Fibroblast of the aortic adventitia (primary cell): ENCODE measurements at regions not wholly inside any gene's neighbourhood (a gene's known extent, or its start where the extent isn't known, plus 50 kb on each side); places are given as distances from the start of the nearest gene placed in this dataset.

Experiments used
- DNase-seq: peaks from one replicate; pipeline ENCODE4 v3.0.0-alpha.2; 2010; ENCODE audit warnings: low read depth
- H3K4me3 ChIP-seq: 2 replicates; pipeline ENCODE4 v1.5.1; 2011; ENCODE audit warnings: low read depth, mild to moderate bottlenecking, control low read depth, low read length, moderate library complexity
- CTCF ChIP-seq: IDR thresholded peaks from 2 replicates; pipeline ENCODE4 v1.5.1; 2011; ENCODE audit warnings: mild to moderate bottlenecking, low read length, control low read depth, inconsistent platforms; ENCODE audit not compliant: insufficient read depth

- DNase-seq = no peak
- H3K4me3 ChIP-seq = no peak overlapping the region
- TF ChIP-seq CTCF = no peak
Measured at GRCh38 chr20:24211972-24212371, 223.4 kb upstream of the GGTLC1 start.

DNA sequence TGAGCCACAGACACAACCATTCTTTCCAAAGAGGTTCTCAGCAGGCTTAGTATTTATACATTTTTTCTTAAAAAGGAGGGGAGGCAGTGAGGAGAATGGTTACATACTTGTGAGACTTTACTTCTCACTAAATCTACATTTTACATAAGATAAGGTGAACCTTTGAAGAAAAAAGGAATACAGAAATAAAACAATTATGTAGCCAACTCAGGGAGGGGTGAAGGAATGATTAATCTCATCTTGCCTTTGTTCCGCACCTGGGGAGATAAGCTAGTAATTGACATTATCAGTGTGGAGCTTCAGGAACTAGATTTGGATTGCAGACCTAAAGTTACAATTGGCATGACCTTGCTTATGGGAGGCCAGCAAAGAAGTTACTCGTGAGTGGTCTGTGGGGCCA lies 221.8 kb upstream of the GGTLC1 start:
- no peak for DNase-seq
- H3K4me3 ChIP-seq = no peak overlapping the region
- TF ChIP-seq CTCF = no peak

DNA sequence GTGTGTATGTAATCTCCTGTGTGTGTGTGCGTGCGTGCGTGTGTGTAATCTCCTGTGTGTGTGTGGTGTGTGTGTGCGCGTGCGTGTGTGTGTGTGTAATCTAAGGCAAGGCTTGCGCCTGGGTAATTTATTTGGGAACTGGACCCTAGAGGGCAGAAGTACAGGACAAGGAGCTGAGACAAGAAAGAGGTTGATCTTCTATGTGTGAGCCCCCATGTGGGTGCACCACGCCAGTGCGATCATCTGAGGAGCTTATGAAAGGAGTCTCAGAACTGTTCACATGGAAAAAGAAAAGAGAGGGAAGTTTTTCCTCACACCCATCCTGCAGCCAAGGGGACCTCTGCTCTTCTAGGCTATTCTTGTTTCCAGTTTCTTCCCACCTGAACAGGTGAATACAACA lies 220.1 kb upstream of the GGTLC1 start:
- no peak for TF ChIP-seq CTCF
- H3K4me3 ChIP-seq = no peak overlapping the region
- DNase-seq = no peak

GRCh38 chr20:24207803-24208300 lies 219.3 kb upstream of the GGTLC1 start:
- no peak overlapping the region for H3K4me3 ChIP-seq
- no peak for TF ChIP-seq CTCF
- DNase-seq = no peak

DNA sequence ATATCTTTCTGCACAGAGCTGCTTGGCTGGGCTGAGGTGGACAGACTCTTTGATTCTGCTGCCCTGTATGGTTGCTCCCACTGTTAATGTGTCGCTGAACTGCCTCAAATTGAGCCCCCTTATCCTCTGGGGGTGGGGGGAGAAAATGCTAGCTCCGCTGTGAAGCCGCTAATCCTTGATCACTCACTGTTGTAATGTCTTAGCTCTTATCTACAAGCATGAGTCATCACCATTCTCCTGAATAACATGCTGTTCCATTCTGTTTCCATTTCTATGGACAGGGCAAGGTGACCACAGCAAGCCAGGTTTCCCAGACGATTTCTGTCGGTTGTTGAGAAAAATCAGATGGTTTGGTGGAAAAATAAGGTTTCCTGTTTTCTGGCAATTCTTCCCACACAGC lies 218.4 kb upstream of the GGTLC1 start:
- no peak overlapping the region for H3K4me3 ChIP-seq
- DNase-seq = peak; percentile 3
- no peak for TF ChIP-seq CTCF

DNA sequence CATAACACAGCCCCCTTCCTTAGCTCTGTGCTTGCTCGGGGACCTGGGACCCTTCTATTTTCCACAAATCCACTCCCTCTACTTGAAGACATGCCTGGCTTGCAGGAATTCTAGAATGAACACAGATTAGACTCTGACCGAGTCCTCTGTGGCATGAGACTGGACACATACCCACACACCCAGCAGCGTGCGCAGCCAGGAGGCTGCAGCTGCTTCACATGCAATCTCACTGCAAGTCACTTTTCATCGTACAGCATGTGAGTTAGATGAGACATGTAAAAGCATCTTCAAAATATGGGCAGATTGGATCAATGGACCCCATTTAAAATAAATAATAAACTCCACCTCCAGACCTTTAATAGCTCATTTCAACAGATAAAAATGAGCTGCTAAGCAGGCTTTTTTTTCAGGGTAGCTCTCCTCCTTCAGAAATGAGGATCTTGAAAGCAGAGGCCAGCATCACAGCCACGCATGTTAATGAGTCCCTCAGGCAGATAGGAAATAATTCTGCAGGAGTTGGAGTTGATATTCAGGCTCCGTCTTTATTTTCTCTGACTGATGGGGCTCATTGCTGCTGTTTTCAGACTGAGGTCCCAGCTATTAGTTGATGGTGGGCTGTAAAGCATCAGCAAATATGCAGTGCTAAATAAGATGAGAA lies 215.1 kb upstream of the GGTLC1 start:
- no peak for TF ChIP-seq CTCF
- no peak overlapping the region for H3K4me3 ChIP-seq
- DNase-seq = no peak

DNA sequence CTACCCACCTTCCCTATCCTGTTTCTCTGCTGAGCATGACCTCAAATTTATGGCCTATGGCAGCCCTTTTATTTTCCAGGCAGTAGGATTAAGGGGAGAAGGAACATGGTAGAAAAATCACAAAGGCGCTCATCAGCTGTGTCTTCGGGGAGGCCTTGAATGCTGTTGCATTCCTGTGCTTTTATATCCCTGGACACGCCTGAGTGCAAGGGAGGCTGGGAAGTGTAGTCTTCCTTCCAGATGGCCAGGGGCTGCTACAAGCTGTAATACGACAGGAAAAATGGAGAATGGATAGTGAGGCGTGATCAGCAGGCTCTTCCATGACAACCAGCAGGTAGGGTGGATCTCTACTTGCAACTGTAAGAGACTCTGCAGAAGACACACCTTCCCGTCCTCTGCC lies 210.9 kb upstream of the GGTLC1 start:
- TF ChIP-seq CTCF = no peak
- DNase-seq = no peak
- H3K4me3 ChIP-seq = no peak overlapping the region
